T-helper 22 cell (primary cell): ENCODE measurements at regions not wholly inside any gene's neighbourhood (a gene's known extent, or its start where the extent isn't known, plus 50 kb on each side); places are given as distances from the start of the nearest gene placed in this dataset.
"Not testable (repeated sequence)": the region's sequence is repeated elsewhere in the genome, so short reads cannot be mapped to it uniquely, and the experiment has no call there.

Experiments used
- DNase-seq: peaks from one replicate; pipeline ENCODE4 v3.0.0-alpha.2; 2020; ENCODE audit warnings: low read depth

GRCh38 chr6:27806981-27807440 is 105.2 kb downstream of the OR2B2 start:
- no peak for DNase-seq

DNA sequence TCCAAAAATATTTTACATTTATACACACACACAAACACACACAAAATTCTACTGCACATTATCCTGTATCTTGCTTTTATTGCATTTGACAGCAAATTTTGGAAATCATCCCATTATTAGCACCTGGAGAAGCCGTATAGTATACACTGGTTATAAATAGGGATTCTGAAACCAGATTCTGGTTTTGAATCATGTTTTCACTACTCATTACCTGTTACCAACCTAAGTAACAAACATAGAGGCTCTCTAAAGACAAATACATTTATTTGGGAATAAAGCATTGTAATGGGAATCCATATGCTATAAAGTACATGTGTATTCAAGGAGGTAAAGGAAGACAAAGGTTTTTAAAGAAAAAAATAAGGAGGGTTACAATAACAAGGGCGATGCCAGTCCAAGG is 106.8 kb downstream of the OR2B2 start:
- no peak for DNase-seq

DNA sequence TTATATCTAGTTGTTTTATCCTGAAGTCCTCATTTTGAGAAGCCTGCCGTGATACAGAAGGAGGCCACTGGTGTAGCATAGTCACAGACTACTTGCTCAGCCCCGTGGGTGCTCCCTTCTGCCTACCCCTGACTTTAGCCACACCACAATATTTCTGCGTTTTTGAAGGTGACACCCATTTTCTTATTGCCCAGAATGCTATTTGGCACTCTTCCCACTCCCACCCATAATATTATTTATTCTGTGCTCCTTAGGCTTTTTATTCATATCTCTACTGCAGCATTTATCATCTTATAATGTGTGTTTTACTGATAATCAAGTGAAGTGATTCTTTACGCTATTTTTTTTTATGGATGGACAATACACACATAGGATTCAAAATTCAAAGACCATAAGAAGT is 107.3 kb downstream of the OR2B2 start:
- no peak for DNase-seq

GRCh38 chr6:27800731-27801373 is 111.3 kb downstream of the OR2B2 start:
- DNase-seq: no peak

DNA sequence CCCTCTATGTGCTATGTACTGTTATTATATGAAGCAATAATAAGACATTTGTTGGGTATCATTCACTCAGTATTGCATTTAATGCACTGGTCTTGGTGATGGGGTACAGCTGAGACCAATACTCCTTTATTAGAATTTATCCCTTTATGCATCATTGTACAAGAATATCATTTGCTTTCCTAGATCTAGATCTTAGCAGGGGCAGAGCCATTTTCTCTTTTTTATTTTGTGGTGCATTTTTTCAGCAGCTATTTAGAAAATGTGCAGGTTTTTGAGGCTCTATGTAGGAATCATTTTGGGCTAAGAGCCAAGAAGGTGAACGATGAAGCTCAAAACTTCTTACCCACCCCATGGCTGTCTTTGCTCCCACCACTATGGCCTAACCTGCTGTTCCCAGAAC is 114.2 kb downstream of the OR2B2 start:
- DNase-seq: no peak

DNA sequence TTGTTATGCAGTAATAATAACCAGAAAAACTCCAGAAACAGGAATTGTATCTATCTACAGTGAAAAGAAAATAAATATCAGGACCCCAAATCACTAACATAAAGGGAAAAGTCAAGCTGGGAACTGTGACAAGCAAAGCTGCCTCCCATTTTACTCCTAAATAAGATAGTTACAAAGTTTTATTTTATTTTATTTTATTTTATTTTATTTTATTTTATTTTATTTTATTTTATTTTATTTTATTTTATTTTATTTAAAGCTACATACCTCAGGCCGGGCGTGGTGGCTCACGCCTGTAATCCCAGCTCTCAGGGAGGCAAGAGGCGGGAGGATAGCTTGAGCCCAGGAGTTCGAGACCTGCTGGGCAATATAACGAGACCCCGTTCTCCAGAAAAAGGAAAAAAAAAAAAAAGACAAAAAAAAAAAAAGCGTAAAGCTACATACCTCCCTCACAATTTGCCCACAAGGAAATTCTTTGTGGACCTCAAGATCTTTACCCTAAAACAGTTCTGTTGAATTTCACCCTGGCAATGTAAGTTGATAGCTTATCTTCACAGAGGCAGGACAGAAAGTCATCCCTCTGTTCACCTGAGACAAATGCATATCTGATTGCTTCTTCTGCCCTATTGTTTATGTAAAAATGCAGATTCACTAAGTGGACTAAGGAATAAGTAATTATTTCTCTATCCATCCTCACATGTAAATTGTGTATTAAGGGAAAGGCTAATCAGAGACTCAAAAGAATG is 115.3 kb downstream of the OR2B2 start:
- DNase-seq: not testable (repeated sequence)

- peak; percentile 13 for DNase-seq
These were observed 116.3 kb downstream of the OR2B2 start for GRCh38 chr6:27795697-27796494.

- no peak for DNase-seq
These were observed 120.8 kb downstream of the OR2B2 start for GRCh38 chr6:27791182-27791943.

DNA sequence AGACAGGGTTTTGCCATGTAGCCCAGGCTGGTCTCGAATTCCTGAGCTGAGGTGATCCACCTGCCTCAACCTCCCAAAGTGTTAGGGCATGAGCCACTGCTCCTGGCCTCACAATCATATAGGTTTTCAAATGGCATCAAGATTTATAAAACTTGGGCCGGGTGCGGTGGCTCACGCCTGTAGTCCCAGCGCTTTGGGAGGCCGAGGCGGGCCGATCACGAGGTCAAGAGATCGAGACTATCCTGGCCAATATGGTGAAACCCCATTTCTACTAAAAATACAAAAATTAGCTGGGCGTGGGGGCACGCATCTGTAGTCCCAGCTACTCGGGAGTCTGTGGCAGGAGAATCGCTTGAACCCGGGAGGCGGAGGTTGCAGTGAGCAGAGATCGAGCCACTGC is 123.8 kb downstream of the OR2B2 start:
- DNase-seq: not testable (repeated sequence)

- DNase-seq: no peak
These were observed 126.1 kb downstream of the OR2B2 start for GRCh38 chr6:27786048-27786447.

DNA sequence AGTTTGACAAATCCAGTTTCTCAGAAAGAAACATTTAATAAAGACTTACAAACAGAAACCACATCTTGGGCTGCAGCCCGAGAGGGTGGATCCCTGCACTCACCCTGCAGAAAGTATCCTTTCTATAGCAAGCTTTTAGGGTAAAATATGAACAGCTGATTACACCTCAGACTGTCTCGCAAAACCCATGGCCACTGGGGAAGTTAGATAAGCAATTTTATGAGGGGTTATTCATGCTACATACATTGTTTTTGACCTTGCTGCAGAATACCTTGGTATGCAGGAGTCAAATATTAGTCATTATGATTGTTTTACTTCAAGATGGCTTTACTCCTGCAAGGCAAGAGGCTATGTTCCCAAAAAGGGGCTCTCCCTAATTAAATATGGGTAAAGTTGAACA is 126.9 kb downstream of the OR2B2 start:
- DNase-seq: no peak

DNA sequence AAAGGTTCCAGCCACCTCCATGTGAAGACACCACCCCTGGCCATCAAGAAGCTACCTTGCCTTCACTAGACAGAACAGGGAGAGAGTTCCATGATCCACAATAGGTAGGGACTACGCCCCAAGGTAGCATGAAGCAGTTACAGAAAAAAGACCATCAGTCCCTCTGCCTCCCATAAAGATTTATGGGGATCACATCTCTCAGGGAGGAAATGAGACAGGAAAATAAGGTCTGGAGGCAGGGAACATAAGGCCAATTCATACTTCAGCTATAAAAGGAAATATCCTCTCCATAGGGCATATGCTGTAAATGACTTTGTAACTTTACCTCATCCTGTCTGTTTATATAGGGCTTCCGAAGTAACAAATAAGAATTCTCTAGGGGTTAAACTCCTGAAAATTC is 129.4 kb downstream of the OR2B2 start:
- no peak for DNase-seq

DNA sequence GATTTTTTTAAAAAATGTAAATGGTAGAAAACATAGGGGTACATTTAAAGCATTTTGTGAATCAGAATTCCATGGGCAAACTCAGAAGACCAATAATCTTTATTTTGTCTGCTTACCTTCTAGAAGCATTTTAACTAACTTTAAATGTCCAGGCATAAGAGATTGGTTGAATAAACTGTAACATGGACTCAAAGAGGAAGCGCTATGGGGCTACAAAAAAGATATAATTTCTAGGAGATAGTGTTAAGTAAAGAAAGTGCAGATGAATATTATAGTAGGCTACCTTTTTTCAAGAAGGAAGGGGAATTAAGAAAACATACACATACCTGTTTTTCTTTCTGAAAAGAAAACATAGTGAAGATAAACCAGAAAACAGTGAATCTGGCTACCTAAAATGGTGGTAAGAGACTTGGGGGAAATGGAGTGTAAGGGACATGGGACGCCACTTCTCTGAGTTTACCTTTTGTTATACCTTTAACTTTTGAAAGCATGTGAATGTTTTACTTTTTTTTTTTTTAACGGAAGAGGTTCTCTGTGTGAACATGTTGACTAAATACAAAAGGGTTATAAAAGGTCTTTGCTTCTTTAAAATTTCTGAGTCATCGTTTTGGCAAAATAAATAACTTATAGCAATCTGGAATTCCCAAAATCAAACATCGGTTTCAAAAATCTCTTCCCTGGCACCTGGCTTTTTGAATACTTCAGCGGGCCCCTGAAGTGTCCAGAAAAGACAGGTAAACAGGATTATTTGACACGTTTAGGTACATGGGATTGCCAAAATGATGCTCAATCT is 133.4 kb downstream of the OR2B2 start:
- no peak for DNase-seq

DNA sequence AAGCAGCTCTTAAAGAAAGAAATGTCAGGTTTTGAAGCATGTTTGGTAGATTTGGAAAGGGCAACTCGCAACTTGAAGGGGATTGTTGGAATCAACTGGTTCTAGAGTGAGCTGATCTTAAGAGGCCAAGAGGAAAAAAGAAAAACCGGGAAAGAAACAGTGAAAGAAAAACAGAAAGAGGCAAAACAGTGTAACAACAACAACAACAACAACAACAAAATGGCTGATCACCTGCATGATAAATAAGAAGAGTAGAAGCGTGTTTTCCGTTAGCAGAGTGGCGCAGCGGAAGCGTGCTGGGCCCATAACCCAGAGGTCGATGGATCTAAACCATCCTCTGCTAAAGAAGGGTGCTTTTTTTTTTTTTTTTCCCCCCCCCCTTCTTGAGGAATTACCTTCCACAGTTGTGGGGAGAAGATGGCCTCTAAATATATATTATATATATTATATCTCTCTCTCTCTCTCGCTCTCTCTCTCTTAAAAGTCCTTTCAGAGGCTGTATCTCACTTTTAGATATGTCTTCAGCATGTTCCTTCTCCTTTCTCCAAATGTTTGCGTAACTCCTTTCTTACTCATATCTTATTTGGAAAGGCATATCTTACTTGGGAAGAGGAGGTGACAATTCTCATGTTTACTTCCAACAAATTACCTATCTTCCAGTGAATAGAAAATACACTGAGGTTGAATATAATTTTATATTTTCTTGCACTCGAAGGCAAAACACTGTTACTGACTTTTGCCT is 134.4 kb downstream of the OR2B2 start:
- DNase-seq: no peak

- DNase-seq: no peak
These were observed 135.1 kb downstream of the OR2B2 start for GRCh38 chr6:27777126-27777525.

- no peak for DNase-seq
These were observed 135.7 kb downstream of the OR2B2 start for GRCh38 chr6:27776504-27776903.

DNA sequence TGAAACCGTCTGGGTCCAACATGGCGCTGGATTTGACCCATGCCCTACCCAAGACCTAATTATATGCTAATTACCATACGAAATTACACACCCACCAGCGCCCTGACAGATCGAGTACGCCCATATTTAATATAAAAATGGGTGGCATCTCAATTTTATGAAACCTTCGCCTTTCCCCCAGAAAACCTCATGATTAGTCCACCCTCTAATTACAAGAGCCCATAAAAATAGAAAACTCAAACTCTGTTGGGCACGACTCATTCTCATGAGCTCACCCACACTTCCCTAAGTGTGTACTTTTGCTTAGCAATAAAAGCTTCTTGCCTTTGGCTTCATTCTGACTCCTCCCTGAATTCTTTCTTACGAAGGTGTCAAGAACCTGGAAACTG is 136.4 kb downstream of the OR2B2 start:
- no peak for DNase-seq

- DNase-seq: not testable (repeated sequence)
These were observed 136.9 kb downstream of the OR2B2 start for GRCh38 chr6:27775138-27775795.

GRCh38 chr6:27774264-27774600 is 138.0 kb downstream of the OR2B2 start:
- not testable (repeated sequence) for DNase-seq
